ENCODE measurements at regions not wholly inside any gene's neighbourhood (a gene's known extent, or its start where the extent isn't known, plus 50 kb on each side); places are given as distances from the start of the nearest gene placed in this dataset.

DNA sequence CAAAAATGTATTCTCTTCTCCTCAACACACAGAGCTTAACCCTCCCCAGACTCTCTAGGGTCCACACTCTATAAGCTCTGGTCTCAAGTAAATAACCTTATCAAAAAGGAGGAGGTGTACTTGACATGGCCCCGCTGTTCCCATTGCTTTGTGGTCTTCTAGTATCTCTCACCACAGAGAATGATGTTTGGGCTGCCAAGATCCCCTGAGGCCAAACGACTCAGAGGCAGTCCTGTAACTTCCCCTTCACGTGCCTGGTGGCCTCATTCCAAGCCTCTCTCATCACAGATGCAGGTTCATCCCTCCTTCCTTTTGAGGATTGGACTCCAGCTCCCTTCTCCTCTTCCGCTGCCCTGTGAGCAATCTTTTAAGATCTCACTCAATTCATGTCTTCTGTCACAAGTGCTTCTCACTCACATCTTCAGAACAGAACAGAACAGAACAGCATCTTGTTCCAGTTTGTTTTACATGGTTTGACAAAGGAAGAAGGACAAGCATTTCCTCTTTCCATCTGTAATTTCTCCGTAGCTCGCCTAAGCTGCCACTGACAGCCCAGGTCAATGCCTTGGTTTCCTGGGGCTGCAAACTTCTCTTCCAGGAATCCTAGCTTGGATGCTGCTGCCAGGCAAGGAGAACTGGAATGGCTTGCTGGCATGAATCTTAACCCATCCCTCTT lies 541.5 kb downstream of the CD83 start:
- H3K27ac ChIP-seq (ENCODE audit: low read depth, low read length) = no peak overlapping the region
- no peaks in the 10 kb centered on the region for H3K36me3 ChIP-seq (ENCODE audit: control insufficient read depth in 3 of 3, insufficient read depth in 3 of 3, low read length in 3 of 3)
- no peak overlapping the region for H3K4me3 ChIP-seq (ENCODE audit: low read length in 3 of 3)
- H3K27me3 ChIP-seq (ENCODE audit: control insufficient read depth in 3 of 3, insufficient read depth in 3 of 3, low read length in 3 of 3) = peaks cover 0 to 3% (median 0%) of the 10 kb centered on the region in 3 donors
- H3K9me3 ChIP-seq (ENCODE audit: control insufficient read depth in 3 of 3, low read length in 3 of 3) = no peaks in the 10 kb centered on the region
- H3K4me1 ChIP-seq (ENCODE audit: control insufficient read depth in 3 of 3, insufficient read depth in 3 of 3, low read length in 3 of 3) = peaks cover 7 to 12% (median 11%) of the 10 kb centered on the region in 3 donors
- no peak overlapping the region for H3K9ac ChIP-seq (ENCODE audit: low read depth in 1 of 3, low read length in 3 of 3)

DNA sequence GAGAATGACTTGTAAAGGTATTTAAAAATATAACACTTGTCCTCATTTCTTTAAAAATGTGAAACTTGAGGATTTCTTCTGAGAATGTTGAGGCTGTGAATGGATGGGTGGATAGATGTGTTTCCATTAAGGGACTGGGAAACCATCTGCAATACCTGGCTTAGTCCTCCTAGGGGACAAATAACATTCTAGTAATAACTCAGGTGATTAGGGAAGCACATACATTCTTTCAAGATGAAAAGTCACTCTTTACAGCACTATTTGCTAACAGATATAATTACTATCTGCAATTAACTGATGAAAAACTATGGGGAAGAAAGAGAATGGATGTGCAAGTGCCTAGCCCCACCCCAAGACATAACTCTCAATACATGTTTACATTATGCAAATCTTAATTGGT lies 542.3 kb downstream of the CD83 start:
- H3K4me1 ChIP-seq (ENCODE audit: control insufficient read depth in 3 of 3, insufficient read depth in 3 of 3, low read length in 3 of 3) = peaks cover 7 to 12% (median 11%) of the 10 kb centered on the region in 3 donors
- peaks cover 0 to 3% (median 0%) of the 10 kb centered on the region in 3 donors for H3K27me3 ChIP-seq (ENCODE audit: control insufficient read depth in 3 of 3, insufficient read depth in 3 of 3, low read length in 3 of 3)
- no peak overlapping the region for H3K27ac ChIP-seq (ENCODE audit: low read depth, low read length)
- no peak overlapping the region for H3K9ac ChIP-seq (ENCODE audit: low read depth in 1 of 3, low read length in 3 of 3)
- H3K36me3 ChIP-seq (ENCODE audit: control insufficient read depth in 3 of 3, insufficient read depth in 3 of 3, low read length in 3 of 3) = no peaks in the 10 kb centered on the region
- H3K4me3 ChIP-seq (ENCODE audit: low read length in 3 of 3) = no peak overlapping the region
- no peaks in the 10 kb centered on the region for H3K9me3 ChIP-seq (ENCODE audit: control insufficient read depth in 3 of 3, low read length in 3 of 3)

- peaks cover 0 to 3% (median 0%) of the 10 kb centered on the region in 3 donors for H3K4me1 ChIP-seq (ENCODE audit: control insufficient read depth in 3 of 3, insufficient read depth in 3 of 3, low read length in 3 of 3)
- no peaks in the 10 kb centered on the region for H3K36me3 ChIP-seq (ENCODE audit: control insufficient read depth in 3 of 3, insufficient read depth in 3 of 3, low read length in 3 of 3)
- no peaks in the 10 kb centered on the region for H3K9me3 ChIP-seq (ENCODE audit: control insufficient read depth in 3 of 3, low read length in 3 of 3)
- H3K4me3 ChIP-seq (ENCODE audit: low read length in 3 of 3) = no peak overlapping the region
- peaks cover 0 to 3% (median 0%) of the 10 kb centered on the region in 3 donors for H3K27me3 ChIP-seq (ENCODE audit: control insufficient read depth in 3 of 3, insufficient read depth in 3 of 3, low read length in 3 of 3)
- H3K27ac ChIP-seq (ENCODE audit: low read depth, low read length) = no peak overlapping the region
- H3K9ac ChIP-seq (ENCODE audit: low read depth in 1 of 3, low read length in 3 of 3) = no peak overlapping the region
Measured at GRCh38 chr6:14660806-14661579, 543.4 kb downstream of the CD83 start.

- Histone ChIP-seq H3K9me3 (ENCODE audit: control insufficient read depth in 3 of 3, low read length in 3 of 3) (no peaks in the 10 kb centered on the region), H3K27me3 (ENCODE audit: control insufficient read depth in 3 of 3, insufficient read depth in 3 of 3, low read length in 3 of 3) (peaks cover 0 to 3% (median 0%) of the 10 kb centered on the region in 3 donors), H3K4me1 (ENCODE audit: control insufficient read depth in 3 of 3, insufficient read depth in 3 of 3, low read length in 3 of 3) (no peaks in the 10 kb centered on the region), H3K36me3 (ENCODE audit: control insufficient read depth in 3 of 3, insufficient read depth in 3 of 3, low read length in 3 of 3) (no peaks in the 10 kb centered on the region), H3K4me3 (ENCODE audit: low read length in 3 of 3) (no peak overlapping the region), H3K9ac (ENCODE audit: low read depth in 1 of 3, low read length in 3 of 3) (no peak overlapping the region), H3K27ac (ENCODE audit: low read depth, low read length) (no peak overlapping the region)
Measured at GRCh38 chr6:14661691-14662090, 544.1 kb downstream of the CD83 start.

DNA sequence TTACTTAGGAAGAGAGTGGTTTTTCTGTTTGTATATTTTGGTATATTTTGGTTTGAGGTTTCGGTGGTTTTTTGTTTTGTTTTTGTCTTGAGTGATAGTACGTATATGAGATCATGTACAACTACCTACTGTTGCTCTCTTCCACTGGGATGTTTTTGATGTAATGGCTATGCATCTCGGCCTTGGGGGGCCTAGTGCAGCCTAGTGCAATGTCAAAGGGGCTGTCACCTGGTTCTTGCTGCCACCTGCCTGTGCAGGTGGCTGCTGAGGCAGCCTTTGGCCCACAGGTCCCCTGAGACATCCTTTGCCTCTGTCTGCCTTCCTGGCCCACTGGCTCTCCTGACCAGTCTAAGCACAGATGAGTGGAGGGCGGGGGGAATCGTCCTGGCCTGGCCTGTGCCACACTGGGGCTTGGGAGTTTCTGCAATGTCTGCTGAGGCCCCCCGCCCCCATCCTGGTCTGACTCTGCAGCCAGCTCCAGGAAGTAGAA lies 546.6 kb downstream of the CD83 start:
- no peak overlapping the region for H3K9ac ChIP-seq (ENCODE audit: low read depth in 1 of 3, low read length in 3 of 3)
- peaks cover 0 to 3% (median 0%) of the 10 kb centered on the region in 3 donors for H3K27me3 ChIP-seq (ENCODE audit: control insufficient read depth in 3 of 3, insufficient read depth in 3 of 3, low read length in 3 of 3)
- H3K27ac ChIP-seq (ENCODE audit: low read depth, low read length) = no peak overlapping the region
- H3K4me3 ChIP-seq (ENCODE audit: low read length in 3 of 3) = no peak overlapping the region
- H3K36me3 ChIP-seq (ENCODE audit: control insufficient read depth in 3 of 3, insufficient read depth in 3 of 3, low read length in 3 of 3) = no peaks in the 10 kb centered on the region
- no peaks in the 10 kb centered on the region for H3K4me1 ChIP-seq (ENCODE audit: control insufficient read depth in 3 of 3, insufficient read depth in 3 of 3, low read length in 3 of 3)
- no peaks in the 10 kb centered on the region for H3K9me3 ChIP-seq (ENCODE audit: control insufficient read depth in 3 of 3, low read length in 3 of 3)

DNA sequence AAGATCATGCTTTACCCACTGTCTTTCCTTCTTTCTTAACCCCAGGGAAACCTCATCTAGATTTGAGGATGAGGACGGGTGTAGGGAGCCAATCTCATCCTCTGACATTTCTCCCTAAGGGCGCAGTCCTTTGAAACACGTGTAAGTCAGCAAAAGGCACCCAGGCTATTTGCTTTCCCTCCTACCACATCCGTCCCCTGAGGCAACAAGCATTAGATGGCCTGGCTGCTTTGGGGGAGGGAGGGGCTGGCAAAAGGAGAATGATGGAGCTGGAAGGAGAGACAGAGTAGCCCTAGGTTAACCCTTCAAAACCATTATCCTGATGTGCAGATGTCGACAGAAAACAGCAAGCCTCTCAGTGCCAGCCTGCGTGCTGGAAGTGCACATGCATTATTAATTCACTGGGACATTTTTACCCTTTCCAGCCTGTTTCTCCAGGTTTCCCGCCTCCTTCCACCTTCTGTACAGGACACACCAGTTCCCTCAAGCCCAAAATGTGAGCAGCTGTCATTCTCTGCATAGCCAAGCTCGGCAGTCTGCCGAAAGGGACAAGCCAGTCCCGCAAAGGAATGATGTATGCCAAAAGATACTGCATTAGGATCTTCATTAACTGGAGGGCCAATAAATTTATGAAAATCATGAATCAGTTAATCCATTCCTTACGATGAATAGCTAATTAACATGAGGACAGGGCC lies 547.2 kb downstream of the CD83 start:
- no peaks in the 10 kb centered on the region for H3K4me1 ChIP-seq (ENCODE audit: control insufficient read depth in 3 of 3, insufficient read depth in 3 of 3, low read length in 3 of 3)
- no peak overlapping the region for H3K9ac ChIP-seq (ENCODE audit: low read depth in 1 of 3, low read length in 3 of 3)
- no peaks in the 10 kb centered on the region for H3K36me3 ChIP-seq (ENCODE audit: control insufficient read depth in 3 of 3, insufficient read depth in 3 of 3, low read length in 3 of 3)
- peaks cover 0 to 3% (median 0%) of the 10 kb centered on the region in 3 donors for H3K27me3 ChIP-seq (ENCODE audit: control insufficient read depth in 3 of 3, insufficient read depth in 3 of 3, low read length in 3 of 3)
- no peaks in the 10 kb centered on the region for H3K9me3 ChIP-seq (ENCODE audit: control insufficient read depth in 3 of 3, low read length in 3 of 3)
- no peak overlapping the region for H3K4me3 ChIP-seq (ENCODE audit: low read length in 3 of 3)
- H3K27ac ChIP-seq (ENCODE audit: low read depth, low read length) = no peak overlapping the region

GRCh38 chr6:14665827-14666724 lies 548.5 kb downstream of the CD83 start:
- Histone ChIP-seq H3K9ac (ENCODE audit: low read depth in 1 of 3, low read length in 3 of 3) (no peak overlapping the region), H3K9me3 (ENCODE audit: control insufficient read depth in 3 of 3, low read length in 3 of 3) (no peaks in the 10 kb centered on the region), H3K4me3 (ENCODE audit: low read length in 3 of 3) (no peak overlapping the region), H3K27me3 (ENCODE audit: control insufficient read depth in 3 of 3, insufficient read depth in 3 of 3, low read length in 3 of 3) (peaks cover 0 to 3% (median 0%) of the 10 kb centered on the region in 3 donors), H3K27ac (ENCODE audit: low read depth, low read length) (no peak overlapping the region), H3K4me1 (ENCODE audit: control insufficient read depth in 3 of 3, insufficient read depth in 3 of 3, low read length in 3 of 3) (peaks cover 0 to 2% (median 0%) of the 10 kb centered on the region in 3 donors), H3K36me3 (ENCODE audit: control insufficient read depth in 3 of 3, insufficient read depth in 3 of 3, low read length in 3 of 3) (no peaks in the 10 kb centered on the region)

DNA sequence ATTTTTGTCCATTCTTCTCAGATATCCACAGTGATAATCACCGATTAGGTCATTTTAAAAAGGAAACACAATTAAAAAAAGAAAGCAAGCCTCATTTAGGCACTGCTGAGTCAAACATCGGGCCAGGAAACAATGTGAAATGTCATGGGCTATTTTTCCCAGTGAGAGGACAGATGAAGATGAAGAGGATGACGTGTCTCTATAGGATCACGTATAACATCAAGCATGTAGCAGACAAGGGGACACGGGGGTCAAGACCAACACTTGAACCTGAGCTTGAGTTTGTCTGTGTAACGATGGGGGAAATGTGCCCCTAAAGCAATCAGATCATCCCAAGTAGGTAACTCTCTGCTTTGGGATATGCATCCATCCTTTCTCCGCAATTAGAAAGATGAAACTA lies 553.2 kb downstream of the CD83 start:
- Histone ChIP-seq H3K4me1 (ENCODE audit: control insufficient read depth in 3 of 3, insufficient read depth in 3 of 3, low read length in 3 of 3) (peaks cover 6 to 14% (median 10%) of the 10 kb centered on the region in 3 donors), H3K9me3 (ENCODE audit: control insufficient read depth in 3 of 3, low read length in 3 of 3) (no peaks in the 10 kb centered on the region), H3K4me3 (ENCODE audit: low read length in 3 of 3) (no peak overlapping the region), H3K9ac (ENCODE audit: low read depth in 1 of 3, low read length in 3 of 3) (no peak overlapping the region), H3K27me3 (ENCODE audit: control insufficient read depth in 3 of 3, insufficient read depth in 3 of 3, low read length in 3 of 3) (no peaks in the 10 kb centered on the region), H3K36me3 (ENCODE audit: control insufficient read depth in 3 of 3, insufficient read depth in 3 of 3, low read length in 3 of 3) (no peaks in the 10 kb centered on the region), H3K27ac (ENCODE audit: low read depth, low read length) (no peak overlapping the region)

GRCh38 chr6:14671261-14671681 lies 553.7 kb downstream of the CD83 start:
- H3K9ac ChIP-seq (ENCODE audit: low read depth in 1 of 3, low read length in 3 of 3) = no peak overlapping the region

More at GRCh38 chr6:14671261-14671681, 553.7 kb downstream of the CD83 start:
- Histone ChIP-seq H3K4me3 (ENCODE audit: low read length in 3 of 3) (no peak overlapping the region), H3K27me3 (ENCODE audit: control insufficient read depth in 3 of 3, insufficient read depth in 3 of 3, low read length in 3 of 3) (no peaks in the 10 kb centered on the region), H3K36me3 (ENCODE audit: control insufficient read depth in 3 of 3, insufficient read depth in 3 of 3, low read length in 3 of 3) (no peaks in the 10 kb centered on the region), H3K4me1 (ENCODE audit: control insufficient read depth in 3 of 3, insufficient read depth in 3 of 3, low read length in 3 of 3) (peaks cover 6 to 14% (median 10%) of the 10 kb centered on the region in 3 donors), H3K27ac (ENCODE audit: low read depth, low read length) (no peak overlapping the region), H3K9me3 (ENCODE audit: control insufficient read depth in 3 of 3, low read length in 3 of 3) (no peaks in the 10 kb centered on the region)
